Heart right ventricle (tissue), 16 donors: ENCODE measurements at regions not wholly inside any gene's neighbourhood (a gene's known extent, or its start where the extent isn't known, plus 50 kb on each side); places are given as distances from the start of the nearest gene placed in this dataset.

ENCODE experiments used
- ATAC-seq, 8 donors: fragments of 200-7000 bp; cut with Tn5 transposase; one replicate each; pipeline ENCODE4 v1.9.1; 2020; ENCODE audit warnings: mild to moderate bottlenecking in 8 of 8, moderate library complexity in 8 of 8, moderate number of reproducible peaks in 1 of 8
- DNase-seq, 2 donors: peaks; one replicate each; pipeline ENCODE4 v3.0.0-alpha.2; 2020
- H3K27ac ChIP-seq, 10 donors: fragments of 200-600 bp; sonication (generic) in 2 of 10; one replicate each; pipeline versions ENCODE4 v1.5.0 to v1.8.0; 2020 to 2022; ENCODE audit warnings: mild to moderate bottlenecking in 3 of 10
- H3K27me3 ChIP-seq, 7 donors: fragments of 200-600 bp; one replicate each; pipeline ENCODE4 v1.8.0; 2021 to 2022; ENCODE audit warnings: mild to moderate bottlenecking in 2 of 7
- H3K36me3 ChIP-seq, 9 donors: fragments of 200-600 bp; sonication (generic) in 1 of 9; one replicate each; pipeline versions ENCODE4 v1.5.0 to v1.8.0; 2020 to 2022; ENCODE audit warnings: mild to moderate bottlenecking in 2 of 9
- H3K4me1 ChIP-seq, 9 donors: fragments of 200-600 bp; sonication (generic) in 1 of 9; one replicate each; pipeline versions ENCODE4 v1.5.0 to v1.8.0; 2020 to 2022; ENCODE audit warnings: mild to moderate bottlenecking in 4 of 9
- H3K4me3 ChIP-seq, 10 donors: fragments of 200-600 bp; sonication (generic) in 2 of 10; one replicate each; pipeline versions ENCODE4 v1.5.0 to v1.8.0; 2020 to 2022; ENCODE audit warnings: mild to moderate bottlenecking in 7 of 10, moderate library complexity in 2 of 10
- H3K9me3 ChIP-seq, 11 donors: fragments of 200-600 bp in 10 of 11; sonication (generic) in 2 of 11; one replicate each; pipeline versions ENCODE4 v1.5.0 to v1.8.0; 2013 to 2022; ENCODE audit warnings: mild to moderate bottlenecking in 2 of 11, control low read depth in 1 of 11, moderate library complexity in 1 of 11
- WGBS, 2 donors: extraction: QIAGEN DNeasy Blood & Tissue Kit; methylation state at CpG; one replicate each; pipeline ENCODE4 v1.1.7; 2013; ENCODE audit warnings: inconsistent platforms in 1 of 2; 5-methylcytosine and 5-hydroxymethylcytosine counted together
- intact Hi-C, 10 donors: fragments of 100-400 bp; cut with DNase I; formaldehyde crosslinking; loops; one replicate each; pipeline versions ENCODE4 v1.11.1 to v1.14.2; 2022
- TF ChIP-seq, protein P1 (sequence below), 9 donors: fragments of 200-600 bp; sonication (generic) in 2 of 9; IDR thresholded peaks; one replicate each; pipeline versions ENCODE4 v1.5.0 to v1.8.0; 2021 to 2022; ENCODE audit warnings: antibody characterized with exemption in 9 of 9, mild to moderate bottlenecking in 5 of 9, moderate library complexity in 1 of 9
- donor health status: Arrhythmogenic right ventricular cardiomyopathy.
- donor health status: ischemic (EF 13 %, LVEDD 7.1; RV severe dilation, severe dysfunction).
- donor health status: healthy with polysubstance abuse.
- donor health status: DM: no; HTN: yes; CAD: no.
- donor health status: DM: no; HTN: no; CAD: no.
- donor health status: ischemic (EF 25% LVEDD 6.9; RV normal size, moderate dysfunction).
- donor health status: ischemic (EF 25% LVEDD 5.7; RV mildly dilated, moderate dysfunction).
- donor health status: healthy.
- donor health status: DM: yes; HTN: yes; CAD: no.
- donor health status: Ischemic cardiomyopathy.
- donor health status: ischemic (EF 35%, LVEDD 5.7; RV mildly dilated, moderate dysfunction).
- donor health status: nonischemic (EF 11% LVEDD 7.7; RV severe dilation, severe dysfunction).
- donor health status: DM: yes; HTN: yes; CAD: no.
- donor health status: PGD.
- donor health status: ischemic (EF 29% LVEDD 5.4; RV normal size, mild dysfunction).
- donor health status: nonischemic (EF 23%, LVEDD 6.1; RV moderate dilation, normal function).

DNA sequence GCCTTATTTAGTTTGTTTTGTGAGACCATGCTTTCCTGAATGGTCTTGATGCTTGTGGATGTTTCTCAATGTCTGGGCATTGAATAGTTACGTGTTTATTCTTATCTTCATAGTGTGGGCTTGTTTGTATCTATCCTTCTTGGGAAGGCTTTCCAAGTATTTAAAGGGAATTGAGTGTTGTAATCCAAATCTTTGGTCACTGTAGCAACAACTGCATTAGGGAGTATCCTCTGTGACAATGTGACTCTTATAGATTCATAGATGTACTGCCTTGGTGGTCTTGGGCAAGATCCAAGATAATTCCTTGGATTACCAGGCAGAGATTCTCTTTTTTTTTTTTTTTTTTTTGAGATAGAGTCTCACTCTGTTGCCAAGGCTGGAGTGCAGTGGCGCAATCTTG lies 598.4 kb downstream of the CBLN4 start:
- TF ChIP-seq, protein P1, sequence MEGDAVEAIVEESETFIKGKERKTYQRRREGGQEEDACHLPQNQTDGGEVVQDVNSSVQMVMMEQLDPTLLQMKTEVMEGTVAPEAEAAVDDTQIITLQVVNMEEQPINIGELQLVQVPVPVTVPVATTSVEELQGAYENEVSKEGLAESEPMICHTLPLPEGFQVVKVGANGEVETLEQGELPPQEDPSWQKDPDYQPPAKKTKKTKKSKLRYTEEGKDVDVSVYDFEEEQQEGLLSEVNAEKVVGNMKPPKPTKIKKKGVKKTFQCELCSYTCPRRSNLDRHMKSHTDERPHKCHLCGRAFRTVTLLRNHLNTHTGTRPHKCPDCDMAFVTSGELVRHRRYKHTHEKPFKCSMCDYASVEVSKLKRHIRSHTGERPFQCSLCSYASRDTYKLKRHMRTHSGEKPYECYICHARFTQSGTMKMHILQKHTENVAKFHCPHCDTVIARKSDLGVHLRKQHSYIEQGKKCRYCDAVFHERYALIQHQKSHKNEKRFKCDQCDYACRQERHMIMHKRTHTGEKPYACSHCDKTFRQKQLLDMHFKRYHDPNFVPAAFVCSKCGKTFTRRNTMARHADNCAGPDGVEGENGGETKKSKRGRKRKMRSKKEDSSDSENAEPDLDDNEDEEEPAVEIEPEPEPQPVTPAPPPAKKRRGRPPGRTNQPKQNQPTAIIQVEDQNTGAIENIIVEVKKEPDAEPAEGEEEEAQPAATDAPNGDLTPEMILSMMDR (IDR thresholded peaks at IDR 0.05) = no peak
- WGBS, 2 donors = 69 to 71% methylated on average over 2 of the region's 2 CpGs
- Histone ChIP-seq H3K9me3 (peaks cover 0 to 21% (median 0%) of the 10 kb centered on the region in 11 donors), H3K36me3 (no peaks in the 10 kb centered on the region), H3K27ac (no peak overlapping the region), H3K4me1 (no peaks in the 10 kb centered on the region), H3K4me3 (no peak overlapping the region), H3K27me3 (no peaks in the 10 kb centered on the region)
- ATAC-seq (no peak), DNase-seq (no peak)
- intact Hi-C loops = loop anchor here in 2 of 10 donors (10.0 kb wide), 2 partner anchors 722 to 732 kb away; no protein-coding TSS in a partner anchor

DNA sequence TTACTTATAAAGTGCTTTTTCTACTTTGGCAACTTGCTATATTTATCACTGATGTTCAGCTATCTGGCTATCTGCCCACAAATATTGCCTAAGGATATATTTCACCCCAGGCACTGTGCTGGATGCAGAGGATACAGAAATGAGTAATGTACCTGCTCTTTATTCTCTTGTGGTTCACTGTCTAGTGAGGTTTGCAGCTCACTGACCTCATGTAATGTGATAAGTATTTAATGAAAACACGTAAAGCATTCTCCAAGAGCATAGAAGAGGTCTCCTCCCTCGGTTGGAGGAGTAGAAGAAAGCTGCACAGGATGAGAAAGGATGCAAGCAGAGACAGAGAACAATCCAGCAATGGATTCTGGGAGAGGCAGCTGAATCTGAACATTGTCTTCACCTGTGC lies 610.7 kb downstream of the CBLN4 start:
- TF ChIP-seq, protein P1 (IDR thresholded peaks at IDR 0.05) = no peak
- H3K27ac ChIP-seq = no peak overlapping the region
- no peaks in the 10 kb centered on the region for H3K4me1 ChIP-seq
- DNase-seq = no peak
- WGBS, 2 donors = 56 to 60% methylated on average over 2 of the region's 2 CpGs
- no peaks in the 10 kb centered on the region for H3K36me3 ChIP-seq
- intact Hi-C loops = no loop called here
- H3K9me3 ChIP-seq = peaks cover 0 to 7% (median 0%) of the 10 kb centered on the region in 11 donors
- no peak overlapping the region for H3K4me3 ChIP-seq
- H3K27me3 ChIP-seq = no peaks in the 10 kb centered on the region
- no peak for ATAC-seq

DNA sequence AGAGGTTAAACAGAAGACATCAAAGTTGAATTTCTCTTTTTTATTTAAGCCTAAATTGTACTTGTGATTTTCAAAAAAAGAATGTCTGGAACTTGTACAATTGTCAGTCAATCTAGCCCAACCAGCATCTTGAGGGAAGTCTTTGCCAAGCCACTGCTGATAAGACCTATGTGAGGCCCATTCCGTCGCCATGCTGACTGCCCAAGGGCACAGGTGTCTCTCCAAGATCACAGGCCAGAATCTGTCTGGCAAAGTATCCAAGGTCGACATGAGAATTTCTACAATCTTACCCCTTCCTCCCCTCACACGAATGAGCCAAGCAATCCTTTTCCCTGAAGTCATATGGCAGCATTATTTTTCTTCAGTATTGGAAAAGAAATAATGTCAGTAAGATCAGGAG lies 614.5 kb downstream of the CBLN4 start:
- Histone ChIP-seq H3K27ac (no peak overlapping the region), H3K27me3 (no peaks in the 10 kb centered on the region), H3K36me3 (no peaks in the 10 kb centered on the region), H3K4me3 (no peak overlapping the region), H3K4me1 (no peaks in the 10 kb centered on the region), H3K9me3 (peaks cover 0 to 4% (median 0%) of the 10 kb centered on the region in 11 donors)
- intact Hi-C loops = no loop called here
- ATAC-seq (no peak), DNase-seq (no peak)
- TF ChIP-seq, protein P1 (IDR thresholded peaks at IDR 0.05) = no peak
- 57 to 66% methylated on average over 4 of the region's 4 CpGs for WGBS, 2 donors

DNA sequence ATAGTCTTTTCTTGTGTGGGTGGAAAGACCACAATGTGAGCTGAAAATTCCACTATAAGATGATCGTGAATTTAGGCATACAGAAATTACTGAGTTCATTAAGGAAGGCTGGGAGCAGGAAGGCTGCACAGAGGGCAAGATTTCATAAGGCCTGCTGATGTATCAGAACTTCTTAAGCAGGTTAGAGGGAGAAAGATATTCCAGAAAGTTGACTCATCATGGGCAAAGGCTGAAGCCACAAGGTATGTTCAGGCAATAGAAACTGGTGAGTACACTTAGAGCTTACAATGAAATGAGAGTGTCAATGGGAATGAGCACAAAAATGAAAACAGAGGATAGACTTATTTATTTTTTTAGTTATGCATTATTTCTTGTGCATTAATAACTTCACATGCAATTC lies 618.6 kb downstream of the CBLN4 start:
- WGBS, 2 donors = 70 to 85% methylated on average over 1 of the region's 1 CpG
- intact Hi-C loops = no loop called here

More for the DNA sequence above, 618.6 kb downstream of the CBLN4 start:
- peaks cover 0 to 4% (median 0%) of the 10 kb centered on the region in 11 donors for H3K9me3 ChIP-seq
- DNase-seq (no peak), ATAC-seq (no peak)
- TF ChIP-seq, protein P1 (IDR thresholded peaks at IDR 0.05) = no peak
- H3K4me3 ChIP-seq = no peak overlapping the region
- no peaks in the 10 kb centered on the region for H3K27me3 ChIP-seq
- H3K36me3 ChIP-seq = no peaks in the 10 kb centered on the region
- no peaks in the 10 kb centered on the region for H3K4me1 ChIP-seq
- no peak overlapping the region for H3K27ac ChIP-seq
